GM19025 (cell line): ENCODE measurements at regions not wholly inside any gene's neighbourhood (a gene's known extent, or its start where the extent isn't known, plus 50 kb on each side); places are given as distances from the start of the nearest gene placed in this dataset.

Source experiments
- ATAC-seq: cut with Tn5 transposase; IDR thresholded peaks from one replicate; pipeline ENCODE4 v1.9.1; 2021; ENCODE audit warnings: mild to moderate bottlenecking, low read depth, moderate library complexity; ENCODE audit not compliant: unreplicated experiment

DNA sequence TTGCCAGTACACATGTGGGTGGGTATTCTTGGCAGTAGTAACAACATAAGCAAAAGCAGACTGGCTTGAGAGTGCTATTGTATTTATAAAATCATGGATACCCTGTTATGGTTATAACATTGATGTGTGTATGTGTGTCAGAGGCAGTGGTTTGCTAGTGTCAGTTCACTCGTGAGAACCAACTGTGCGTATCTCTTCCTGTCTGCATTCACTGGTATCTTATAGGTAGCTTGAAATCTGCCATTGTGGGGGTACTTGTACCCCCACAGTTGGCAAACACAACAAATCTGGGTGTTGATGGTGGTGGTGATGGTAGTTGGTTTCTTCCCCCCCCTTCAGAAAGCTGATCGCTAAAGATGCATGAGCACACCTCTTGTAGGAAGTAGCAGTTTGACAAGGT, 355.8 kb upstream of the SATB1 start:
- no peak for ATAC-seq

DNA sequence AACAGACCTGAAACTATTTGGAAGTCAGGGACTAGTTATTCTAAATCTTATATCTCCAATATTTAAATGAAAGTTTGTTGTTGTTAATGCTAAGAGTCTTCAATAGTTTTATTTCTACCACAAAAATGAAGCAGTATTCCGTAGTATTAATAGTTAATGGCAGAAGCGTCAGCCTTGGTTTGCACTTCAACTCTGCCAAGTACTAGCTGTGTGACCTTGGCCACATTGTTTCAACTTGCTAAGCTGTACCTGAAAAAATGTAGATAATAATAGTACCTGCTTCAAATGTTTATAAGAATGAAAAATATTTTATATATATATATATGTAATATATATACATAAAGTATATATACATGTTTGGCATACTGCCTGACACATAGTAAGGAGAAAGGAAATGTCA, 354.6 kb upstream of the SATB1 start:
- no peak for ATAC-seq

DNA sequence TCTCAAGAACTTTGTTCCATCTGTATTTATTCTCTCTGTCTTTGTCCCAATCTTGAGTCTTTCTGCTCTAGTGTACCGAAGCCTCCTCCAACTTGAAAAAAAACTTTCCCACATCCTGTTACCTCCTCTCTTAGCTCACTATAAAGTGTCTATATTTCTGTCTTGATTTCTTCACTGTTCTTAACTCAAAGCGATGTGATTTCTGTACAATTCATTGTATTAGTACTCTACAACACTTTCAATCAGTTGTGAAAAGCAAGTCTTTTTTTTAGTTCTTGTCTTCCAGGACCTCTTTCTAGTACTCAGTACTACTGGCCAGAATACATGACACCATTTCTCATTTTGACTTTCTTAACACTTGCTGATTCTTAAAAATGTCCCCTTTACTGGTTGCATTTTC, 353.5 kb upstream of the SATB1 start:
- no peak for ATAC-seq

DNA sequence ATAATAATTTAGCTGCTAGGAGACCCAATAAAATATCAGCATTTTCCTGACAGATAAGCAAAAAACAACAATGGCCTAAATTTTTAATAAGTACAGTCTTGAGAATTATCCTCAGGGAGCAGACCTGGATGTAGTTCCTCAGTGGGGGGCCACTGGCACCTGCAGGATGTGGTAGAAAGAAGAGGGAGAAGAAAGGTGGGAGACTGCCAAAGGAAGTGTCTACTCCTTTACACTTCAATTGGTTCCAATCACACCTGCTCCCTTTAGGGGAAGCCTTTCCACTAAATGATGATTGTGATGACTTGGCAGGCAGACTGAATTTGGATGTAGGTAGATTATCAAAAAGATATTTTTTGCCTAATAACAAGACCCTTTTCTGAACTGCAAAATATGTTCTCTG, 353.0 kb upstream of the SATB1 start:
- ATAC-seq, result no peak

DNA sequence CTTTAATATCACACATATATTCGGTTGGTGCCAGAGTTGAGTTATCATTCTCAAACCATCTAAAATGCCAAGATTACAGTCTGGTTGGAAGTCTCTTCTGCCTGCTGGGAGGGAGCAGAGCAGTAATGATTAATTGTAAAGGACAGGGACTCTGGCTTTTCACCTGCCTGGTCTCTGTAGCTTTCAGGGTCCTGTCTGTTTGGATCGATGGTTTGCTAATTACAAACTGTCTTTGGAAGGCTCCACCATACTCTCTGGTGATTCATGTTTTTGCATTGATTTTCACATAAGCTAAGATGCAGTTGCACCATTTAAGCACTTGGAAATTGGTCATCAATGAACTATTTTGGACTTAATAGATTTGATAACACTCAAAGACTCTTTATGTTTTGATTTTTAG, 350.4 kb upstream of the SATB1 start:
- no peak for ATAC-seq

DNA sequence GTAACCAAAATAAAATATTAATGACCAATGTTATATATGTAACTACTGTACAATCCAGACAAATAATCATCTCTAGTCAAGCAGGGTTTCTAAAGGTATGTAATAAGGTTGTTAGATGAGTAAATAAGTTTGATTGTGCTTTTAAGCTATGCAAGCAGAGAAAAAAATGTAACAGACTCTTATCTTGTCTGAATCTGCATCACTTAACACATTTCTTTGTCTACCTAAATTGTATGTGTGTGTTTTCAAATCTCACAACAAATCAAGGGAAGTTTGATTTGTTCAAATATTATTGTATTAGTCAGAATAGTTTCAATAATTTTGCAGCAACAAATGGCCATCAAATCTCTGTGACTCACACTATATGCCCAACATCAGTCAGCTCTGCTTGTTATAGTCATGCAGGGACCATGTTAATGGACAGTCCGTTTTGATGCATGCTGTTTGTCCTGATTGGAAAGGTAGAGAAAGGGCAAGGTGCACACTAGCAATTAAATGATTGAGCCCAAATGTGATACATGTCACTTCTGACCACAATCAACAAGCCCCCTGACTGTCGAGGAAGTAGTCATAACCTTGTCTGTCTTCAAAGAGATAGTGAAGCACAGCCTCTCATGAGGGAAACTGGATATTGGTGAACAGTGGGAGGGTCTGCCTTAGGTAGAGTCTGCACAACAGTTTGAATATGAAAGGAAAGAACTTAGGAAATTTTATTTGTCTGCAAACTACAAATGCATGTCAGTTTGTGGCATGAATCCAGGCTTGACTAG, 349.4 kb upstream of the SATB1 start:
- ATAC-seq, result no peak

DNA sequence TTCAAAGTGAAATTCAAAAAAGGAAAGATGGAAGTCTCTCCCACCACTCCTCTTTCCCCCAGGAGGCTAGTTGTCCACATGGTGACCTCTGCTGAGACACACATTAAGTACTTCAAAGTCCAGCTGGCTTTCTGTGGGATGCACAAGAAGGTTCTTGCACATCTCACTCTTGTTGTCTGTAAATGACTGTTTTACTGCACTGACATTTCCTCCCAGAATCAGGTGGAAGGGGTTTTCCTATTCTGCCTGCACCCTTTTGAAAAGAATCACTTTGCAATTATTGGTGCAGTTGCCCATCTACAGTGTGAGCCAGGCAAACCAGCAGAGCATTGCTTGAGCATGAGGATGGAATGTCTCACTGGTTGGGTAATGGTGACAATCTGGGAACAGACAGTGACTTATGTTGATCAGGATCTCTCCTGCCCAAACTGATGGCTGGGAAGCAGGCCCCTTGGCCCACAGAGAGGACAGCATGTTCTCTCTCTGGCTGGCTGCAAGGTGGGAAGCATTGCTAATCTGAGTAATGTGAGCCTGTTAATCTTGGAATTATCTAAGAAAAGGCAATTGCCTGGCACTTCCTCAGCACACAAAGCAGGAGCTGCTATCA, 347.7 kb upstream of the SATB1 start:
- no peak for ATAC-seq

DNA sequence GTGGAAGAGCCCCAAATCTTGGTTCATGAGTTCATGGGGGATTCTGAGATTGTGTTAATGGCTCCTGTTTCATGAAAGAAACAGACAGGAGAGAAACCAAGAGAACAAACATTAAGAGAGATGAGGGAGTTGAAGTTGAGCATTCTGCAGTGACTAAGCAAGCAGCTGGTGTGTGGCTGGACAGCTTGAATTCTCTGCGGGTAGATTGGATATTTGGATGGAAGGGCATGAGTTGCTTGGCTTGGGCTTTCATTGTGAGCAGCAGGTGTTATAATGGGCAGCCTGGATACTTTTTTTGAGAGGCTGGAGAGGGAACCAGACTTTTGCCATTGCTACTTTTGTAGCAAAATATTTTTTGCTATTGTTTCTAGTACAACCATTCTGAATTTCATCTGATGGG, 346.8 kb upstream of the SATB1 start:
- ATAC-seq, result no peak

DNA sequence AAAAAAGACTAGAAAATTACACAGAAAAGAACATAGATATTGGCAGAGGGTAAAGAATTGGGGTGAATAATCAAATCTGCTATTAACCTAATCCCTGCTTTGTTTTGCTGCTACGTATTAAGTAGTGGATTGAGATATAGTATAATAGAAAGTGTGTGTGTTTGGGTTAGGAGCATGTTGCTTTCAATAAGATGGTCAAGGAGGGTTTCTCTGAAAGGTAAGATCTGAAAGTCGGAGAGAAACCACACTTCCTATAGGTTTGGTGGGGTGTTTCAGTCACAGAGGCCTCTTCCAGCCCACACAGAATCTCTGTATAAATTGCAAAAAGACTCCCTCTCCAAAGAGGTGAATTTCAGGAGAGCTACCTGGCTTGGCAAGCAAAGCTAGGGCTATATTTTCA, 345.7 kb upstream of the SATB1 start:
- ATAC-seq, result no peak

DNA sequence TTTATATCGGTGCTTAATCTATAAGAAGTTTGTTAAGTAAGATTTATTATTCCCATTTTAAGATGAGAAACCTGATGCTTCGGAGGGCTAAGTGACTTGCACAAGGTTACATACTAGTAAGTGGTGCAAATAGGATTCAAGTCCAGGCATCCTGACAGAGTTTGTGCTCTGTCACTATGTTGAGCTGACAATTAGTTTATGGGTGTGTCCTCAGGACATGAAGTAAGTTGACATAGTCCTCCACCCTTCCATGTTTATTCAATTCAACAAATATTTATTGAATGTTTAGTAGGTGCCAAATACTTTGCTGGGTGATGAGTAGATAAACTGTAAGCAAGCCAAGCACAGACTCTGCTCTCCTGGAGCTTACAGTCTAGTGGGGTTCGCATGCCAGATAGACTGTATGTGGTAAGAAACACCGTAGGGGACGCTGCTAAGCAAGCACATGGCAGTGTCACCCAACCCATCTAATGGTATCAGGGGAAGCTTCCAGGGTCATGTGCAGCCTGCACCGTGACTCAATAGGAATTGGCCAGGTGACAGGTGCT, 342.7 kb upstream of the SATB1 start:
- ATAC-seq, result no peak

DNA sequence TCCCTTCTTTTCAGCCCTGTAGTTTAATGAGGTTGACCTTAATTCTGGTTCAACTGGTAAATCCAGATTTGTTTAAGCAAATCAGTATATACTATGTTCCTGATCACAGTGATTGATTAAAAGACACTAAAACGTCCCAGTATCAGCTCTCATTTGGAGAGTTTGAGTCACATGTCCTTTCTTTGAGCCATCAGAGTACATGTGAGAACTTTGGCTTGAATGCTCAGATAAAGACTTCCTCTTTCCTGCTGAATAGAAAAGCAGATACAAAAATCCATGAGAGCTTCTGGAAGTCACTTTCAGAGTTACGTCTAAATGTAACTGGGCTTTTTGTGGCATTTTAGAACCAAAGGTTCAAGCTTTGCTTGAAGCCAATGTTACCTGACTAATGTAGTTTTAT, 341.8 kb upstream of the SATB1 start:
- no peak for ATAC-seq

DNA sequence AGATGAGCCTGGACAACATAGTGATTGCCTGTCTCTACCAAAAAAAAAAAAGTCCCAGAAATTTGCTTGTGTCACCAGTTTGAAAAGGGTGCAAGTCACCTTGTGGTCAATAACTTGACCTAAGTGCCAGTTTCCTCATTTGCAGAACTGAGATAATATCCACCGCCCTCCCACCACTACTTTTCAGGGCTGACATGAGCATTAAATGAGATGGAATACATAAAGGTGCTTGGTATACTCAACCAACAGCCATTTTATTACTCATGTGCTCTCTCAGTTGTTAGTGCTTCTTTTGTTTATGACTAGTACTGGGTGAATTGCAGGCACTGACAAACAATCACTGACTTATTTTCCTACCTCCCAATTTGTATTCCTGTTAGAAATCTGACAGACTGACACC, 340.5 kb upstream of the SATB1 start:
- no peak for ATAC-seq

DNA sequence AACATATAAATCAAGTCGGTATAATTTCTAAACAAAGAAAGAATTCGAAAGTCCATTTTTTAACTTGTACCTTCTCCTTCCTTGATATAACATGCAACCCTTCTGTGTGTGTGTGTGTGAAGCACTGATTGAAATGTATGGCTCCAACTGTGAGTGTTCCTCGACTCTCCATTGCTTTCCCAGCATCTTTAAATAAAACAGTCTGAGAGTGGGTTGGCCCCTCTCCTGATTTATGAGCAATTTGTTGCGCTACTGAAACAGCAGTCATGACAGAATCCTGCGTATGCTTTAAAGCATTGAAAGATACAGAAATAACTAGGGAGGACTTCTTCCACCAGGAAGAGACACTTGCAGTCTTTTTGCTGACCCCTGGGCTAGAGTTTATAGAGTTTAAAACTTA, 340.0 kb upstream of the SATB1 start:
- ATAC-seq, result no peak

DNA sequence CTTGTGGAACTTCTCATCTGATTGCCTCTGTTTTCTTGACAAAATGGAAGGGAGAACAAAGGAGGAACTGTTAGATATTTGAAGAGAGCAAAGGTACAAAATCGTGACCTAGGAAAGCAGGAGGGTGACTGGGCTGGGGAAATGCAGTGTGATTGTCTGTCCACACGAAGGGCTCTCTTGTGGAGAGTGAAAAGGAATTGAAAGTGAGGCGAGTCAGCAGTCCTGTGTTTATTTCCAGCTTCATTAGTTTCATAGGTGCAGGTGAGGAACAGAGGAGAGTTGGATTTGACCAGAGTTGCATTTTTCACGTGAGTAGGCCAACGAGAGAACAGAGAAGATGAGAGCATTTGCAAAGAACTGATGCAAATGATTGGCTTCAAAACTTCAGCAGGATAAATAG, 336.4 kb upstream of the SATB1 start:
- ATAC-seq, result no peak

DNA sequence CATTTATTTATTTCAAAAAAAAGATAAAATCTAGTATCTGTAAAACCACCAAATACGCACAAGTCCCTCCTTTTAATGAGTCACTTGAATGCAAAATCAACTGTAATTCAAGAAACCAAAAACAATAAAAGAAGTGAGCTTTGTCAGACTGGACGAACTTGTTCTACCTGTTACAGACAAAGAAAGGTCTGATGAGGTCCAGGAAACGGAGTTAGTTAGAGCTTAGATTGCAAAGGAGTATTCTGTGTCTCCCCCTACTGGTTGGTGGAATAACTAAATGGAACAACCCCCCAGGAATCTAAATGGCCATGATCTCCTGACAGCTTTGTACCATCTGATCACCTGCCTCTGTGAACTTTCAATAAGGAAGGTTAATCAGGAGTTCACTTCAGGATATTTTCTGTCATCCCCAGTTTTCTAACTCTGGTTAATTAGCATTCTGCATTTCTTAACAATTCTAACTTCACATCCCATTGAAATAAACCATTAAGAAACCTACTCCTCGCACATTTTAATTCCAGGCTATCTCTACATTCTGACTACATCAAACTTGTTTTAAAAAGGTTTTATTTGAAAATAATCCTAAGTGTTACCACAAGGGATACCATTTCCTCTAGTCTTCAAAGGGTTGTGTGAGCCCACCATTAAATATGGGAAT, 333.0 kb upstream of the SATB1 start:
- no peak for ATAC-seq

DNA sequence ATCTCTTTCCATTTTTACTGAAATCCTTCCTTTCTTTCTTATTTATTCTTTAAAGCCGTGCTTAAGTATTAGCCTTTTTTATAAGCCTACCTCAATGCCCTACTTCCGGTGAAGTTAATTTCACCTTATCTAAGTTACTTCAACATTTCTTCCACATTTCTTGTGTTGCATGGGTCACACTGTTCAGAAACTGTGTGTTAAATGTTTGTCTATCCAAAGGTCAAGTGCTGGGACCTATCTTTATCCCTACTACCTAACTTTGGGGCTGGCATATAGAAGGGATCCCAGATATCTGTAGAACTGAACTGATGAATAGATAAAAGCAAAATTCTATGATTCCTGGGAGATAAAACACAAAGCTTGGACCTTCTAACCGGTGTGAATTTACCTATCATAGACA, 332.3 kb upstream of the SATB1 start:
- ATAC-seq, result no peak

DNA sequence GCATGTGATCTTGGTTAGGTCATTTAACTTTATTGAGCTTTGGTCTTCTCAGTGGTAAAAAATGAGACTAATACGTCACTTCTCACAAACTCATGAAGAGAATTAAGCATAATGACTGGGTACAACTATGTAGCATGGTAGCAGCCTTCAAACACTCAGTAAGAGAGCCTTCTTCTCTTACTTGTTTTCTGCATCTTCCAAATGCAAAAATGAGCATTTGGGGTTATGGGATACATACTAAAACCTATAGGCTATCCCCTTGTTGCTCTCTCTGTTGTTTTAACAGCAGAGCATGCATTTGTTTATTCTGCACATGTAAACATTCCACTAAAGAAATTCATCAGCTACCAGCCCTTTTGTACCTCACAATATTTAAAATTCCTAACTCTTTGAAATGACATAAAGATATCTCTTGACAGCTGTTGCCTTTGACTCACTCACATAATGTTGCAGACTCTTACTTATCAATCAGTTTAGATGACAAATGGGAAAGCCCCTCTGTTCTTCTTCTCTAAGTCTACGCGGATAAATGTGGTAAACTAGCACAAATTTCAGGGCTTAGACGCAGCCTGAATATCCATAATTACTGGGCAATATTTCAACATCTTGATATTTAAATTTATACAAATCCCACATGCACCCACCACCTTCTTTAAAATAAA, 327.3 kb upstream of the SATB1 start:
- no peak for ATAC-seq

DNA sequence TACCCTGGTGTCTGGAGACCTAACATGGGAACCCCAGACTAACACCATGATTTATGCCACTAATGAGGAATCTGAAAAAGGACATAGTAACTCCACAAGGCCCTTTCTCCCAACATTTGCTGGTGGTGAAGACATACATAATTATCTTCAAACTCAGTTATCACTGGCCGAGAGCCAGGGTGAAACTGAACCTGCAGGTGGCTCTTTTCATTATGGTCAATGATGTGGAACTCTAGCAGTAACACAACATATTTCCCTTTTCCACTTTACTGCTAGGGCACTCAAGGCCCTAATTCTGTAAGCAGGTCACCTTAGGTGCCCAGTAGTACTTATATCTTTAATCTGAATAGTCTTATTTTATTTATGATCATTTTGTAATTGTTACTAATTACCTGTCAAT, 326.4 kb upstream of the SATB1 start:
- no peak for ATAC-seq

DNA sequence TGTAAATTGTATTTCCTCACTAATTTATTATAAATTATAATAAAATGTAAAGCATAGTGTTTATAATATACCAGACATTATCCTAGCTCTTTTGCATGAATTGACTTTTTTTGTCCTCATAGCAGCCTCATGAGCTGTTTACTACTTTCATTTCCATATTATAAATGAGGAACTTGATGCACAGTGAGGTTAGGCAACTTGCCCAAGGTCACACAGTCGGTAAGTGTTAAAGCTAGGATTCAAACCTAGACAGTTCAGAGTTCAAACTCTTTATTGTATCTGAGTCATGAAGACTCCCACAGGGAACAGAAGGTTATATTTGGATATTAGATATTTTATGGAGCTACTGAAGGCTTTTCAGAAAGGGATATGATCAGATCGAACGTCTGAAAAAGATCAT, 322.2 kb upstream of the SATB1 start:
- no peak for ATAC-seq

DNA sequence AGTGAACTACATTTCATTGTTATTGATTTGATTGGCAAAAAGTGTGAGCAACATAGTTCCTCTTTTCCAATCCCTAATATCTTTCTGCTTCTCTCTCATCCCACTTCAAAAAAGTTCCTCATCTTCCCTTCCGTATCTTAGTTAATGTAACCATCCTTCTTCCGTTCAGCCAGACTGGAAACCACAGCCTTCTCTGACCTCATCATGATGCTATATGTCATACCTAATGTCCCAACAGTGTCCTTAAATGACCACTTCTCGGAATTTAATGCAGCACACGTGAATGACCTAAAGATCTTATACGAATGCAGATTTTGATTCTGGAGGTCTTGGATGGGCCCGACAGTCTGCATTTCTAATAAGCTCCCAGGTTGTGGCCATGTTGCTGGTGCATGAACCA, 320.3 kb upstream of the SATB1 start:
- ATAC-seq, result no peak

DNA sequence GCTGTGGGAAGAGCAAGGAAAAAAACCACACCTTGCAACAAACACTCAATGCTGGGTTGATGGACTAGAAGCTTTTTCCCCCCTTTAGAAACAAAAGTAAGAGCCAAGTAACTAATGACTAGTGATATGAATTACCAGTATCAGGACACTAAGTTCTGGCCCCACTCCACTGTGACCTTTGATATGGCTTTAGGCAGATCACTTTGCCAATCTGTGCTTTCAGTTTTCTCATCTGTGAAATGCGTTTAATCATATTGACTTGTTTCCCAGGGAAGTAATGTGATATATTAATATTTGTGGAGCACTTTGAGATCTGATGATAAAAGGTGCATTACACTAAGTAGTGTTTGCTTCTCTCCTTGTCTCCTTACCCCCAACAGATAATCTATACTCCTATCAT, 319.3 kb upstream of the SATB1 start:
- ATAC-seq, result no peak
